ENCODE measurements at regions not wholly inside any gene's neighbourhood (a gene's known extent, or its start where the extent isn't known, plus 50 kb on each side); places are given as distances from the start of the nearest gene placed in this dataset.

GRCh38 chr20:4512891-4513550 is 173.2 kb upstream of the PRNP start:
- DNase-seq: no peak

GRCh38 chr20:4511776-4512175 is 174.5 kb upstream of the PRNP start:
- DNase-seq: no peak

GRCh38 chr20:4509825-4510522 is 176.3 kb upstream of the PRNP start:
- no peak for DNase-seq

- no peak for DNase-seq
Observed at GRCh38 chr20:4508773-4509172, 177.5 kb upstream of the PRNP start.

- no peak for DNase-seq
Observed at GRCh38 chr20:4507288-4507719, 179.0 kb upstream of the PRNP start.

- no peak for DNase-seq
Observed at GRCh38 chr20:4504814-4505213, 181.4 kb upstream of the PRNP start.

- no peak for DNase-seq
Observed at GRCh38 chr20:4502756-4503155, 183.5 kb upstream of the PRNP start.

GRCh38 chr20:4493386-4493785 is 192.9 kb upstream of the PRNP start:
- no peak for DNase-seq

GRCh38 chr20:4491643-4492042 is 194.6 kb upstream of the PRNP start:
- DNase-seq: no peak

GRCh38 chr20:4490606-4491280 is 195.5 kb upstream of the PRNP start:
- no peak for DNase-seq

- no peak for DNase-seq
Observed at GRCh38 chr20:4490045-4490444, 196.2 kb upstream of the PRNP start.

- no peak for DNase-seq
Observed at GRCh38 chr20:4488407-4489339, 197.6 kb upstream of the PRNP start.

- DNase-seq: no peak
Observed at GRCh38 chr20:4484379-4484997, 201.8 kb upstream of the PRNP start.

GRCh38 chr20:4483961-4484360 is 202.3 kb upstream of the PRNP start:
- no peak for DNase-seq

GRCh38 chr20:4483486-4483885 is 202.8 kb upstream of the PRNP start:
- DNase-seq: no peak

- no peak for DNase-seq
Observed at GRCh38 chr20:4480104-4480503, 206.2 kb upstream of the PRNP start.

GRCh38 chr20:4476903-4477500 is 209.3 kb upstream of the PRNP start:
- DNase-seq: no peak

- DNase-seq: no peak
Observed at GRCh38 chr20:4472906-4473305, 213.3 kb upstream of the PRNP start.

GRCh38 chr20:4471221-4471620 is 215.0 kb upstream of the PRNP start:
- no peak for DNase-seq

GRCh38 chr20:4470375-4470774 is 215.9 kb upstream of the PRNP start:
- no peak for DNase-seq

- no peak for DNase-seq
Observed at GRCh38 chr20:4469910-4470309, 216.3 kb upstream of the PRNP start.

GRCh38 chr20:4468114-4468513 is 218.1 kb upstream of the PRNP start:
- DNase-seq: no peak
